ENCODE measurements at regions not wholly inside any gene's neighbourhood (a gene's known extent, or its start where the extent isn't known, plus 50 kb on each side); places are given as distances from the start of the nearest gene placed in this dataset.

GRCh38 chr2:111222204-111222866, 101.6 kb downstream of the BCL2L11 start:
- TF ChIP-seq EZH2 (IDR thresholded peaks at IDR 0.05; ENCODE audit: borderline replicate concordance, low read depth, low read length, severe bottlenecking) (no peak), JUN (IDR thresholded peaks at IDR 0.05; ENCODE audit: borderline replicate concordance, insufficient read depth, insufficient read length, low read depth) (no peak), FOS (IDR thresholded peaks at IDR 0.05; ENCODE audit: borderline replicate concordance, insufficient read depth, low read length) (no peak), MYC (IDR thresholded peaks at IDR 0.05; ENCODE audit: low read depth, low read length) (no peak), POLR2A (IDR thresholded peaks at IDR 0.05; ENCODE audit: low read depth, low read length) (no peak)
- no peaks in the 10 kb centered on the region for H3K4me1 ChIP-seq (ENCODE audit: control insufficient read depth, extremely low read depth, insufficient read depth, low read length)
- H3K9me1 ChIP-seq (replicated peaks; ENCODE audit: control insufficient read depth, extremely low read depth, insufficient read depth, low read length) = no peaks in the 10 kb centered on the region
- no peaks in the 10 kb centered on the region for H3K27me3 ChIP-seq (ENCODE audit: control insufficient read depth in 2 of 2, insufficient read depth in 2 of 2, low read length in 2 of 2)
- BruUV-seq (replicated peaks) = no TSS peak
- H3K9ac ChIP-seq (replicated peaks; ENCODE audit: extremely low read depth, insufficient read depth, low read length) = no peak overlapping the region
- ChIA-PET POLR2A (no interaction called here), CTCF (no interaction called here)
- H3K36me3 ChIP-seq (ENCODE audit: control insufficient read depth in 2 of 2, extremely low read depth in 1 of 2, insufficient read depth in 2 of 2, low read length in 2 of 2) = no peaks in the 10 kb centered on the region
- dilution Hi-C loops (cut with MboI; ENCODE audit: extremely low pct_ligation_motif_present, low sequenced_read_pairs) = no loop called here
- no peak overlapping the region for H3K4me2 ChIP-seq (ENCODE audit: insufficient read depth, low read length)
- H3K79me2 ChIP-seq (ENCODE audit: control insufficient read depth, insufficient read depth, low read length) = no peaks in the 10 kb centered on the region
- no peak for DNase-seq (ENCODE audit: low read depth, low spot score)
- no peak overlapping the region for H2AFZ ChIP-seq (ENCODE audit: low read depth, low read length)
- intact Hi-C loops (cut with micrococcal nuclease) = no loop called here
- no peak for FAIRE-seq
- no peak overlapping the region for H3K4me3 ChIP-seq (replicated peaks in 1 of 3; ENCODE audit: insufficient read depth in 1 of 3, low read depth in 1 of 3, low read length in 3 of 3)
- H4K20me1 ChIP-seq (replicated peaks; ENCODE audit: control insufficient read depth, extremely low read depth, insufficient read depth, low read length) = no peaks in the 10 kb centered on the region
- no peak overlapping the region for H3K27ac ChIP-seq (ENCODE audit: insufficient read depth, low read depth, low read length)
- no peaks in the 10 kb centered on the region for H3K9me3 ChIP-seq (replicated peaks; ENCODE audit: control insufficient read depth, insufficient read depth, low read length)

DNA sequence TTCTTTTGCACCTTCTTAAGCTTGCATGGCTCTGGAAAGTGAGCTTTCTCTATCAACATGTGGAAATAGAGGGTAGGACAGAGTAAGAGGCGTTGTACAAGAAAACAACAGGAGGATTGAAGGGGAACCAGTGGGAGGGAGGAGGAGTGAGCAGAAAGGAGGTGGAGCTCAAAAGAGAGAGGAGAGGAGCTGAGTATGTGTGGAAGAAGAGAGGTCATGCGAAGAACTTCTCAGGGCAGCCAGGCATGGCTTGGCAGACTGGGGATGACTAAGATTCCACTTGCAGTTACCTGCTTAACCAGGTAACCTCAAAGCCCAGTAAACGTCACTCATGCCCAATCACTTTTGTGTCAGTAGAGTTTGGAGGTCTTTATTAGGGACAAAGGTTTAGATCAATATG, 105.1 kb downstream of the BCL2L11 start:
- Histone ChIP-seq H3K36me3 (ENCODE audit: control insufficient read depth in 2 of 2, extremely low read depth in 1 of 2, insufficient read depth in 2 of 2, low read length in 2 of 2) (no peaks in the 10 kb centered on the region), H3K9me1 (replicated peaks; ENCODE audit: control insufficient read depth, extremely low read depth, insufficient read depth, low read length) (no peaks in the 10 kb centered on the region), H3K4me2 (ENCODE audit: insufficient read depth, low read length) (no peak overlapping the region), H3K9ac (replicated peaks; ENCODE audit: extremely low read depth, insufficient read depth, low read length) (no peak overlapping the region), H3K27ac (ENCODE audit: insufficient read depth, low read depth, low read length) (no peak overlapping the region), H3K9me3 (replicated peaks; ENCODE audit: control insufficient read depth, insufficient read depth, low read length) (no peaks in the 10 kb centered on the region), H3K4me3 (replicated peaks in 1 of 3; ENCODE audit: insufficient read depth in 1 of 3, low read depth in 1 of 3, low read length in 3 of 3) (no peak overlapping the region), H2AFZ (ENCODE audit: low read depth, low read length) (no peak overlapping the region), H3K79me2 (ENCODE audit: control insufficient read depth, insufficient read depth, low read length) (no peaks in the 10 kb centered on the region), H3K27me3 (ENCODE audit: control insufficient read depth in 2 of 2, insufficient read depth in 2 of 2, low read length in 2 of 2) (no peaks in the 10 kb centered on the region), H4K20me1 (replicated peaks; ENCODE audit: control insufficient read depth, extremely low read depth, insufficient read depth, low read length) (no peaks in the 10 kb centered on the region), H3K4me1 (ENCODE audit: control insufficient read depth, extremely low read depth, insufficient read depth, low read length) (no peaks in the 10 kb centered on the region)
- TF ChIP-seq CTCF (IDR thresholded peaks at IDR 0.05; ENCODE audit: extremely low read depth in 1 of 2, insufficient read depth in 1 of 2, low read depth in 1 of 2, low read length in 2 of 2) (no peak), EZH2 (IDR thresholded peaks at IDR 0.05; ENCODE audit: borderline replicate concordance, low read depth, low read length, severe bottlenecking) (no peak), POLR2A (IDR thresholded peaks at IDR 0.05; ENCODE audit: low read depth, low read length) (no peak), MYC (IDR thresholded peaks at IDR 0.05; ENCODE audit: low read depth, low read length) (no peak)
- TF ChIP-seq, protein P1, sequence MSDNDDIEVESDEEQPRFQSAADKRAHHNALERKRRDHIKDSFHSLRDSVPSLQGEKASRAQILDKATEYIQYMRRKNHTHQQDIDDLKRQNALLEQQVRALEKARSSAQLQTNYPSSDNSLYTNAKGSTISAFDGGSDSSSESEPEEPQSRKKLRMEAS (IDR thresholded peaks at IDR 0.05; ENCODE audit: insufficient read depth, insufficient read length) = no peak
- intact Hi-C loops (cut with micrococcal nuclease) = no loop called here
- DNase-seq (ENCODE audit: low read depth, low spot score) = no peak
- BruUV-seq (replicated peaks) = no TSS peak
- ChIA-PET CTCF (no interaction called here), POLR2A (no interaction called here)
- dilution Hi-C loops (cut with MboI; ENCODE audit: extremely low pct_ligation_motif_present, low sequenced_read_pairs) = no loop called here
- no peak for FAIRE-seq
